ENCODE measurements at regions not wholly inside any gene's neighbourhood (a gene's known extent, or its start where the extent isn't known, plus 50 kb on each side); places are given as distances from the start of the nearest gene placed in this dataset.

- TF ChIP-seq CTCF (IDR thresholded peaks at IDR 0.05; ENCODE audit: low read depth, low read length) (no peak), EZH2phosphoT487 (IDR thresholded peaks at IDR 0.05; ENCODE audit: low read depth) (no peak)
Measured at GRCh38 chr16:88130681-88131080, 179.4 kb downstream of the BANP start.
